ENCODE measurements at regions not wholly inside any gene's neighbourhood (a gene's known extent, or its start where the extent isn't known, plus 50 kb on each side); places are given as distances from the start of the nearest gene placed in this dataset.

DNA sequence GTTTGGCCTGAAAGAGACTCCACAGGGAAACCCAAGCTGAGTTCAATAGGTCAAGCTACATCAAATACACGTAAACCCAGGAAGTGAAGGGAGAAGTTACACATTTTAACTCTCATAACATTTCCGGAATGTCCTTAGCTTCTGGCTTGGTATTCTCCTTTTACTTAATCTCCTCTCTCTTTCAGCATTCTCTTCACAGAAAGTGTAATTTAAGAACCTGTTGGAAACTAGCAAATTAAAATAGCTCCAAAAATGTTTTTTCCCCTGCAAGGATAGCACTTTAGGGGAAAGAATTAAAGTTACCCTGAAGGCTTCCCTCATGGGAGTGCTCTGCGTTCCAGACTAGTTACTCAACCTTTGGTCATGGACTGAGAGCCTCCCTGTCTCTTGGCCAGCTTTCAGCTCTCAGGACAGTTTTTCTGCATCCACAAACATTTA is 292.7 kb upstream of the TARS1 start:
- TF ChIP-seq, protein P1, sequence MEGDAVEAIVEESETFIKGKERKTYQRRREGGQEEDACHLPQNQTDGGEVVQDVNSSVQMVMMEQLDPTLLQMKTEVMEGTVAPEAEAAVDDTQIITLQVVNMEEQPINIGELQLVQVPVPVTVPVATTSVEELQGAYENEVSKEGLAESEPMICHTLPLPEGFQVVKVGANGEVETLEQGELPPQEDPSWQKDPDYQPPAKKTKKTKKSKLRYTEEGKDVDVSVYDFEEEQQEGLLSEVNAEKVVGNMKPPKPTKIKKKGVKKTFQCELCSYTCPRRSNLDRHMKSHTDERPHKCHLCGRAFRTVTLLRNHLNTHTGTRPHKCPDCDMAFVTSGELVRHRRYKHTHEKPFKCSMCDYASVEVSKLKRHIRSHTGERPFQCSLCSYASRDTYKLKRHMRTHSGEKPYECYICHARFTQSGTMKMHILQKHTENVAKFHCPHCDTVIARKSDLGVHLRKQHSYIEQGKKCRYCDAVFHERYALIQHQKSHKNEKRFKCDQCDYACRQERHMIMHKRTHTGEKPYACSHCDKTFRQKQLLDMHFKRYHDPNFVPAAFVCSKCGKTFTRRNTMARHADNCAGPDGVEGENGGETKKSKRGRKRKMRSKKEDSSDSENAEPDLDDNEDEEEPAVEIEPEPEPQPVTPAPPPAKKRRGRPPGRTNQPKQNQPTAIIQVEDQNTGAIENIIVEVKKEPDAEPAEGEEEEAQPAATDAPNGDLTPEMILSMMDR (IDR thresholded peaks at IDR 0.05 in 4 of 5, conservative IDR thresholded peaks at IDR 0.05 in 1 of 5) = no peak
- TF ChIP-seq POLR2A (IDR thresholded peaks at IDR 0.05) = no peak
